Pancreas (tissue), 10 donors: ENCODE measurements at regions not wholly inside any gene's neighbourhood (a gene's known extent, or its start where the extent isn't known, plus 50 kb on each side); places are given as distances from the start of the nearest gene placed in this dataset.

ENCODE experiments used
- ATAC-seq, 4 donors: fragments of 200-7000 bp; cut with Tn5 transposase; one replicate each; pipeline versions ENCODE4 v1.8.0 to v1.9.1; 2020; ENCODE audit warnings: mild to moderate bottlenecking in 4 of 4, moderate library complexity in 4 of 4
- DNase-seq, 6 donors: peaks; one replicate each; pipeline ENCODE4 v3.0.0-alpha.2; 2020
- FAIRE-seq: peaks from 2 replicates; lab custom pipeline; 2012; peaks lifted over from hg19 to GRCh38; lab: Jason Lieb, UNC
- H3K27ac ChIP-seq, 4 donors: fragments of 200-600 bp; sonication (generic); 1 replicate in 3 of 4; 2 replicates in 1 of 4; pipeline versions ENCODE4 v1.5.0 to v1.8.0; 2020
- H3K27me3 ChIP-seq, 4 donors: fragments of 200-600 bp; one replicate each; pipeline ENCODE4 v1.8.0; 2021
- H3K36me3 ChIP-seq, 3 donors: fragments of 200-600 bp; sonication (generic) in 1 of 3; one replicate each; pipeline versions ENCODE4 v1.5.0 to v1.8.0; 2020 to 2021
- H3K4me1 ChIP-seq, 3 donors: fragments of 200-600 bp; one replicate each; pipeline ENCODE4 v1.8.0; 2021
- H3K4me3 ChIP-seq, 4 donors: fragments of 200-600 bp; sonication (generic) in 2 of 4; one replicate each; pipeline versions ENCODE4 v1.5.0 to v1.8.0; 2020 to 2021
- H3K9me3 ChIP-seq, 4 donors: fragments of 200-600 bp; one replicate each; pipeline ENCODE4 v1.8.0; 2021
- CTCF ChIP-seq, 4 donors: fragments of 200-600 bp; sonication (generic) in 3 of 4; IDR thresholded peaks; one replicate each; pipeline versions ENCODE4 v1.5.0 to v1.8.0; 2021; ENCODE audit warnings: antibody characterized with exemption in 4 of 4
- WGBS, 2 donors: extraction: QIAGEN DNeasy Blood & Tissue Kit; methylation state at CpG; one replicate each; pipeline ENCODE4 v1.1.7; 2013; 5-methylcytosine and 5-hydroxymethylcytosine counted together
- intact Hi-C, 3 donors: fragments of 100-400 bp; cut with DNase I; formaldehyde crosslinking; loops; one replicate each; pipeline versions ENCODE4 v1.11.1 to v1.14.2; 2022
- donor health status: healthy with polysubstance abuse.
- donor health status: DM: no; HTN: no; CAD: no; lungs with moderate emphysema.
- donor health status: DM: no; HTN: no; CAD: no.
- donor health status: control.
- donor health status: control.
- donor health status: Bipolar disorder and iron deficiency.
- donor health status: DM: yes; HTN: yes; CAD: no.
- donor health status: DM: no; HTN: no; CAD: no.
- donor health status: DM: no; HTN: no; CAD: no.
- donor health status: DM: yes; HTN: yes; CAD: no.

- DNase-seq: no peak
- no peaks in the 10 kb centered on the region for H3K9me3 ChIP-seq
- 62 to 78% methylated on average over 2 of the region's 2 CpGs for WGBS, 2 donors
- no peak overlapping the region for H3K27ac ChIP-seq
- H3K4me3 ChIP-seq: no peak overlapping the region
- FAIRE-seq: no peak
- intact Hi-C loops: no loop called here
- no peaks in the 10 kb centered on the region for H3K36me3 ChIP-seq
- no peak for ATAC-seq
- no peaks in the 10 kb centered on the region for H3K4me1 ChIP-seq
- no peak for TF ChIP-seq CTCF (IDR thresholded peaks at IDR 0.05)
- H3K27me3 ChIP-seq: no peaks in the 10 kb centered on the region
Measured at GRCh38 chr9:13728131-13728530, 448.6 kb upstream of the MPDZ start.

GRCh38 chr9:13726746-13727145, 447.3 kb upstream of the MPDZ start:
- intact Hi-C loops: no loop called here
- no peak overlapping the region for H3K4me3 ChIP-seq
- H3K4me1 ChIP-seq: no peaks in the 10 kb centered on the region
- no peaks in the 10 kb centered on the region for H3K27me3 ChIP-seq
- ATAC-seq (no peak), FAIRE-seq (no peak), DNase-seq (no peak)
- WGBS, 2 donors: 44 to 54% methylated on average over 2 of the region's 2 CpGs
- no peak overlapping the region for H3K27ac ChIP-seq
- TF ChIP-seq CTCF (IDR thresholded peaks at IDR 0.05): no peak
- H3K9me3 ChIP-seq: no peaks in the 10 kb centered on the region
- H3K36me3 ChIP-seq: no peaks in the 10 kb centered on the region

- intact Hi-C loops: no loop called here
- Histone ChIP-seq H3K4me1 (no peaks in the 10 kb centered on the region), H3K4me3 (no peak overlapping the region), H3K27ac (no peak overlapping the region), H3K27me3 (no peaks in the 10 kb centered on the region), H3K9me3 (no peaks in the 10 kb centered on the region), H3K36me3 (no peaks in the 10 kb centered on the region)
- no peak for ATAC-seq
- DNase-seq: no peak
- 75 to 87% methylated on average over 2 of the region's 2 CpGs for WGBS, 2 donors
- TF ChIP-seq CTCF (IDR thresholded peaks at IDR 0.05): no peak
- FAIRE-seq: no peak
Measured at GRCh38 chr9:13725516-13725915, 446.0 kb upstream of the MPDZ start.

GRCh38 chr9:13721481-13722235, 442.2 kb upstream of the MPDZ start:
- Histone ChIP-seq H3K27ac (no peak overlapping the region), H3K4me1 (no peaks in the 10 kb centered on the region), H3K9me3 (no peaks in the 10 kb centered on the region), H3K4me3 (no peak overlapping the region), H3K27me3 (no peaks in the 10 kb centered on the region), H3K36me3 (no peaks in the 10 kb centered on the region)
- ATAC-seq (no peak), FAIRE-seq (no peak), DNase-seq (no peak)
- intact Hi-C loops: no loop called here
- no peak for TF ChIP-seq CTCF (IDR thresholded peaks at IDR 0.05)
- 45 to 56% methylated on average over 1 of the region's 1 CpG for WGBS, 2 donors

- ATAC-seq (no peak), FAIRE-seq (no peak), DNase-seq (no peak)
- no peaks in the 10 kb centered on the region for H3K4me1 ChIP-seq
- WGBS, 2 donors: 74 to 83% methylated on average over 6 of the region's 6 CpGs
- H3K36me3 ChIP-seq: no peaks in the 10 kb centered on the region
- H3K27ac ChIP-seq: no peak overlapping the region
- no peaks in the 10 kb centered on the region for H3K27me3 ChIP-seq
- intact Hi-C loops: no loop called here
- no peak overlapping the region for H3K4me3 ChIP-seq
- no peak for TF ChIP-seq CTCF (IDR thresholded peaks at IDR 0.05)
- no peaks in the 10 kb centered on the region for H3K9me3 ChIP-seq
Measured at GRCh38 chr9:13719981-13720676, 440.6 kb upstream of the MPDZ start.
